ENCODE measurements at regions not wholly inside any gene's neighbourhood (a gene's known extent, or its start where the extent isn't known, plus 50 kb on each side); places are given as distances from the start of the nearest gene placed in this dataset.

DNA sequence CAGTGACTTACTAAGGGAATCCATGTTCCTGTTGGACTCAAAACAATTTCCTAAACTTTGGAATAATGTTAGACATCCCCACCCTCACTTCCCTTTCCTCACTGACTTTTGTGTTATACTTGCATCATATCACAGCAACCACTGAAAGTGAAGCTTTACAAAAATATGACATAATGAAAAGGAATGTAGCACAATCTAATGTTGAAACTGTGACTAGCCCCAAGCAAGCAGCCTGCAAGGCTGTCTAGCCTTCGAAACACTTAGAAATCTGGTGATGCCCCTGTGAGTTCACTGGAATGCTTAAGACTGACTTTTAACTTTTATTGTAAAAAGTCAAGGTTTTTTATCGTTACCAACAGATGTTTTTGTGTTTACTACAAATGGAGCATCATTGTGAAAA, 203.7 kb upstream of the ZNF385D start:
- Histone ChIP-seq H3K9me3 (ENCODE audit: control insufficient read depth in 1 of 2, insufficient read depth in 1 of 2, low read depth in 1 of 2, low read length in 2 of 2) (peaks cover 7 to 14% of the 10 kb centered on the region in 2 experiments; a peak in 2 of 4 replicates), H3K4me3 (replicated peaks in 1 of 2; ENCODE audit: low read depth in 1 of 2, low read length in 2 of 2) (no peak overlapping the region), H2AFZ (ENCODE audit: low read depth, low read length, poor library complexity, severe bottlenecking) (no peak overlapping the region), H3K79me2 (ENCODE audit: insufficient read depth, low read length) (no peaks in the 10 kb centered on the region), H3K27ac (ENCODE audit: low read depth, low read length) (no peak overlapping the region), H3K9ac (ENCODE audit: low read length) (no peak overlapping the region), H3K4me2 (ENCODE audit: low read length) (no peak overlapping the region), H4K20me1 (ENCODE audit: insufficient read depth) (no peaks in the 10 kb centered on the region), H3K27me3 (ENCODE audit: insufficient read depth, low read length) (no peaks in the 10 kb centered on the region), H3K9me2 (ENCODE audit: insufficient read depth) (no peaks in the 10 kb centered on the region), H3K36me3 (ENCODE audit: control insufficient read depth in 1 of 2, insufficient read depth in 2 of 2, low read length in 2 of 2) (no peaks in the 10 kb centered on the region), H3K4me1 (ENCODE audit: control insufficient read depth in 1 of 2, insufficient read depth in 2 of 2, low read length in 2 of 2) (no peaks in the 10 kb centered on the region)
- intact Hi-C loops (cut with micrococcal nuclease) = no loop called here
- DNase-seq (ENCODE audit: low read depth, low spot score) = no peak
- RAD21 ChIA-PET (ENCODE audit: low non-redundant PET in 1 of 2, low total read pairs in 2 of 2, uncharacterized antibody in 2 of 2, unreplicated experiment in 2 of 2) = no interaction called here
- no TSS peak for BruUV-seq (replicated peaks)
- TF ChIP-seq CEBPB (IDR thresholded peaks at IDR 0.05; ENCODE audit: low read depth) (no peak), POLR2AphosphoS5 (IDR thresholded peaks at IDR 0.05; ENCODE audit: low read depth, low read length) (no peak), TCF7L2 (IDR thresholded peaks at IDR 0.05; ENCODE audit: borderline replicate concordance, extremely low read depth, insufficient read depth, insufficient read length) (no peak), ZFX (IDR thresholded peaks at IDR 0.05) (no peak), RAD21 (IDR thresholded peaks at IDR 0.05; ENCODE audit: low read depth) (no peak)
- TF ChIP-seq, protein P1, sequence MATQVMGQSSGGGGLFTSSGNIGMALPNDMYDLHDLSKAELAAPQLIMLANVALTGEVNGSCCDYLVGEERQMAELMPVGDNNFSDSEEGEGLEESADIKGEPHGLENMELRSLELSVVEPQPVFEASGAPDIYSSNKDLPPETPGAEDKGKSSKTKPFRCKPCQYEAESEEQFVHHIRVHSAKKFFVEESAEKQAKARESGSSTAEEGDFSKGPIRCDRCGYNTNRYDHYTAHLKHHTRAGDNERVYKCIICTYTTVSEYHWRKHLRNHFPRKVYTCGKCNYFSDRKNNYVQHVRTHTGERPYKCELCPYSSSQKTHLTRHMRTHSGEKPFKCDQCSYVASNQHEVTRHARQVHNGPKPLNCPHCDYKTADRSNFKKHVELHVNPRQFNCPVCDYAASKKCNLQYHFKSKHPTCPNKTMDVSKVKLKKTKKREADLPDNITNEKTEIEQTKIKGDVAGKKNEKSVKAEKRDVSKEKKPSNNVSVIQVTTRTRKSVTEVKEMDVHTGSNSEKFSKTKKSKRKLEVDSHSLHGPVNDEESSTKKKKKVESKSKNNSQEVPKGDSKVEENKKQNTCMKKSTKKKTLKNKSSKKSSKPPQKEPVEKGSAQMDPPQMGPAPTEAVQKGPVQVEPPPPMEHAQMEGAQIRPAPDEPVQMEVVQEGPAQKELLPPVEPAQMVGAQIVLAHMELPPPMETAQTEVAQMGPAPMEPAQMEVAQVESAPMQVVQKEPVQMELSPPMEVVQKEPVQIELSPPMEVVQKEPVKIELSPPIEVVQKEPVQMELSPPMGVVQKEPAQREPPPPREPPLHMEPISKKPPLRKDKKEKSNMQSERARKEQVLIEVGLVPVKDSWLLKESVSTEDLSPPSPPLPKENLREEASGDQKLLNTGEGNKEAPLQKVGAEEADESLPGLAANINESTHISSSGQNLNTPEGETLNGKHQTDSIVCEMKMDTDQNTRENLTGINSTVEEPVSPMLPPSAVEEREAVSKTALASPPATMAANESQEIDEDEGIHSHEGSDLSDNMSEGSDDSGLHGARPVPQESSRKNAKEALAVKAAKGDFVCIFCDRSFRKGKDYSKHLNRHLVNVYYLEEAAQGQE (IDR thresholded peaks at IDR 0.05; ENCODE audit: low read depth) = no peak
- no peak for ATAC-seq
- CTCF ChIA-PET = no interaction called here
- POLR2A ChIA-PET = no interaction called here

DNA sequence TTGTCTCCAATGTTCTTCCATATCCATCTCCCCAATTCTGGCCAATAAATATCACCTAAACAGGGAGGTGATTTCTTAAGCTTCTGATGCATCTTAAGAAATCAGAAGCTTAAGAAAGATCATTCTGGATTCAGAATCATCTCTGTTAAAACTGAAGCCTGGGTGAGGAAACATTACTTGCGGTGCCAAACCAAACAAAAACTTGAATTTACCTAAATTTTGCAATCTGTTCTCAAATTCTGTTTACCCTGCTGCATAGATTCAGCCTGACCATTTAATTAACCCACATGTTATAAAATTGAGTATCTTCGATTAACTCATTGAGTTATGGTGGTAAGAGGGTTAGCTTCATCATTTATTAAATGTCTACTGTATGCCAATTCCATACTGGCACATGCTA, 204.4 kb upstream of the ZNF385D start:
- Histone ChIP-seq H3K4me2 (ENCODE audit: low read length) (no peak overlapping the region), H3K9me2 (ENCODE audit: insufficient read depth) (no peaks in the 10 kb centered on the region), H3K79me2 (ENCODE audit: insufficient read depth, low read length) (no peaks in the 10 kb centered on the region), H3K9me3 (ENCODE audit: control insufficient read depth in 1 of 2, insufficient read depth in 1 of 2, low read depth in 1 of 2, low read length in 2 of 2) (peaks cover 7 to 14% of the 10 kb centered on the region in 2 experiments; a peak in 2 of 4 replicates), H4K20me1 (ENCODE audit: insufficient read depth) (no peaks in the 10 kb centered on the region), H3K9ac (ENCODE audit: low read length) (no peak overlapping the region), H2AFZ (ENCODE audit: low read depth, low read length, poor library complexity, severe bottlenecking) (no peak overlapping the region), H3K27me3 (ENCODE audit: insufficient read depth, low read length) (no peaks in the 10 kb centered on the region), H3K4me1 (ENCODE audit: control insufficient read depth in 1 of 2, insufficient read depth in 2 of 2, low read length in 2 of 2) (no peaks in the 10 kb centered on the region), H3K4me3 (replicated peaks in 1 of 2; ENCODE audit: low read depth in 1 of 2, low read length in 2 of 2) (no peak overlapping the region), H3K36me3 (ENCODE audit: control insufficient read depth in 1 of 2, insufficient read depth in 2 of 2, low read length in 2 of 2) (no peaks in the 10 kb centered on the region), H3K27ac (ENCODE audit: low read depth, low read length) (no peak overlapping the region)
- ATAC-seq = no peak
- ChIA-PET POLR2A (no interaction called here), RAD21 (ENCODE audit: low non-redundant PET in 1 of 2, low total read pairs in 2 of 2, uncharacterized antibody in 2 of 2, unreplicated experiment in 2 of 2) (no interaction called here), CTCF (no interaction called here)
- intact Hi-C loops (cut with micrococcal nuclease) = no loop called here
- BruUV-seq (replicated peaks) = no TSS peak
- DNase-seq (ENCODE audit: low read depth, low spot score) = no peak
- TF ChIP-seq ELF1 (IDR thresholded peaks at IDR 0.05; ENCODE audit: borderline replicate concordance, low read depth) = no peak
- TF ChIP-seq FOSL1 (IDR thresholded peaks at IDR 0.05; ENCODE audit: low read depth) = no peak
- TF ChIP-seq YY1 (IDR thresholded peaks at IDR 0.05; ENCODE audit: extremely low read depth, insufficient replicate concordance, low read depth, low read length) = no peak
- TF ChIP-seq, protein P2, sequence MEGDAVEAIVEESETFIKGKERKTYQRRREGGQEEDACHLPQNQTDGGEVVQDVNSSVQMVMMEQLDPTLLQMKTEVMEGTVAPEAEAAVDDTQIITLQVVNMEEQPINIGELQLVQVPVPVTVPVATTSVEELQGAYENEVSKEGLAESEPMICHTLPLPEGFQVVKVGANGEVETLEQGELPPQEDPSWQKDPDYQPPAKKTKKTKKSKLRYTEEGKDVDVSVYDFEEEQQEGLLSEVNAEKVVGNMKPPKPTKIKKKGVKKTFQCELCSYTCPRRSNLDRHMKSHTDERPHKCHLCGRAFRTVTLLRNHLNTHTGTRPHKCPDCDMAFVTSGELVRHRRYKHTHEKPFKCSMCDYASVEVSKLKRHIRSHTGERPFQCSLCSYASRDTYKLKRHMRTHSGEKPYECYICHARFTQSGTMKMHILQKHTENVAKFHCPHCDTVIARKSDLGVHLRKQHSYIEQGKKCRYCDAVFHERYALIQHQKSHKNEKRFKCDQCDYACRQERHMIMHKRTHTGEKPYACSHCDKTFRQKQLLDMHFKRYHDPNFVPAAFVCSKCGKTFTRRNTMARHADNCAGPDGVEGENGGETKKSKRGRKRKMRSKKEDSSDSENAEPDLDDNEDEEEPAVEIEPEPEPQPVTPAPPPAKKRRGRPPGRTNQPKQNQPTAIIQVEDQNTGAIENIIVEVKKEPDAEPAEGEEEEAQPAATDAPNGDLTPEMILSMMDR (IDR thresholded peaks at IDR 0.05 in 2 of 3, conservative IDR thresholded peaks at IDR 0.05 in 1 of 3; ENCODE audit: borderline replicate concordance in 1 of 3, insufficient read depth in 1 of 3, low read depth in 2 of 3, low read length in 2 of 3) = no peak
- TF ChIP-seq, protein P3, sequence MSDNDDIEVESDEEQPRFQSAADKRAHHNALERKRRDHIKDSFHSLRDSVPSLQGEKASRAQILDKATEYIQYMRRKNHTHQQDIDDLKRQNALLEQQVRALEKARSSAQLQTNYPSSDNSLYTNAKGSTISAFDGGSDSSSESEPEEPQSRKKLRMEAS (IDR thresholded peaks at IDR 0.05) = no peak
- TF ChIP-seq EGR1 (IDR thresholded peaks at IDR 0.05; ENCODE audit: low read depth) = no peak
- TF ChIP-seq SRF (IDR thresholded peaks at IDR 0.05; ENCODE audit: low read depth) = no peak
- TF ChIP-seq RAD21 (IDR thresholded peaks at IDR 0.05; ENCODE audit: low read depth) = no peak
